ENCODE measurements at regions not wholly inside any gene's neighbourhood (a gene's known extent, or its start where the extent isn't known, plus 50 kb on each side); places are given as distances from the start of the nearest gene placed in this dataset.

DNA sequence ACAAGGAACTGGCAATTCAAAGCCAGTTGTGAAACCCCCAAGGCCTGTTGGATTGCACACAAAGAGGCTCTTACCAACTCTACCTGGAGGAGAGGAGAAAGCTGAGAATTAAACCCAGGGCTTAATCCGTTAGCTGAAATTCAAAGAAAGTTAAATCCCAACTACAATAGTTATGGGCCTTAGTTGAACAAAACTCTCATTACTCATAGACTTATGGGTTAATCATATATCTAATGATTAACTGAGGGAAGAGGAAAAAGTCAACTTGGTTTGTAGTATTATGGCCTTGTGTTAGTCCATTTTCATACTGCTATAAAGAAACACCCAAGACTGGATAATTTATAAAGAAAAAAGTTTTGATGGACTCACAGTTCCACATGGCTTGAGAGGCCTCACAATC lies 838.2 kb upstream of the ADGRL2 start:
- DNase-seq (ENCODE audit: extremely low read depth, insufficient read length): no peak
- H3K27me3 ChIP-seq (replicated peaks; ENCODE audit: control insufficient read depth, insufficient read depth, low read length): no peaks in the 10 kb centered on the region
- no peaks in the 10 kb centered on the region for H3K36me3 ChIP-seq (ENCODE audit: control insufficient read depth, insufficient read depth, low read length)
- TF ChIP-seq, protein P1, sequence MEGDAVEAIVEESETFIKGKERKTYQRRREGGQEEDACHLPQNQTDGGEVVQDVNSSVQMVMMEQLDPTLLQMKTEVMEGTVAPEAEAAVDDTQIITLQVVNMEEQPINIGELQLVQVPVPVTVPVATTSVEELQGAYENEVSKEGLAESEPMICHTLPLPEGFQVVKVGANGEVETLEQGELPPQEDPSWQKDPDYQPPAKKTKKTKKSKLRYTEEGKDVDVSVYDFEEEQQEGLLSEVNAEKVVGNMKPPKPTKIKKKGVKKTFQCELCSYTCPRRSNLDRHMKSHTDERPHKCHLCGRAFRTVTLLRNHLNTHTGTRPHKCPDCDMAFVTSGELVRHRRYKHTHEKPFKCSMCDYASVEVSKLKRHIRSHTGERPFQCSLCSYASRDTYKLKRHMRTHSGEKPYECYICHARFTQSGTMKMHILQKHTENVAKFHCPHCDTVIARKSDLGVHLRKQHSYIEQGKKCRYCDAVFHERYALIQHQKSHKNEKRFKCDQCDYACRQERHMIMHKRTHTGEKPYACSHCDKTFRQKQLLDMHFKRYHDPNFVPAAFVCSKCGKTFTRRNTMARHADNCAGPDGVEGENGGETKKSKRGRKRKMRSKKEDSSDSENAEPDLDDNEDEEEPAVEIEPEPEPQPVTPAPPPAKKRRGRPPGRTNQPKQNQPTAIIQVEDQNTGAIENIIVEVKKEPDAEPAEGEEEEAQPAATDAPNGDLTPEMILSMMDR (IDR thresholded peaks at IDR 0.05; ENCODE audit: insufficient read depth, low read length, poor library complexity, severe bottlenecking): no peak
- H3K4me3 ChIP-seq (replicated peaks; ENCODE audit: low read depth, low read length): no peak overlapping the region

DNA sequence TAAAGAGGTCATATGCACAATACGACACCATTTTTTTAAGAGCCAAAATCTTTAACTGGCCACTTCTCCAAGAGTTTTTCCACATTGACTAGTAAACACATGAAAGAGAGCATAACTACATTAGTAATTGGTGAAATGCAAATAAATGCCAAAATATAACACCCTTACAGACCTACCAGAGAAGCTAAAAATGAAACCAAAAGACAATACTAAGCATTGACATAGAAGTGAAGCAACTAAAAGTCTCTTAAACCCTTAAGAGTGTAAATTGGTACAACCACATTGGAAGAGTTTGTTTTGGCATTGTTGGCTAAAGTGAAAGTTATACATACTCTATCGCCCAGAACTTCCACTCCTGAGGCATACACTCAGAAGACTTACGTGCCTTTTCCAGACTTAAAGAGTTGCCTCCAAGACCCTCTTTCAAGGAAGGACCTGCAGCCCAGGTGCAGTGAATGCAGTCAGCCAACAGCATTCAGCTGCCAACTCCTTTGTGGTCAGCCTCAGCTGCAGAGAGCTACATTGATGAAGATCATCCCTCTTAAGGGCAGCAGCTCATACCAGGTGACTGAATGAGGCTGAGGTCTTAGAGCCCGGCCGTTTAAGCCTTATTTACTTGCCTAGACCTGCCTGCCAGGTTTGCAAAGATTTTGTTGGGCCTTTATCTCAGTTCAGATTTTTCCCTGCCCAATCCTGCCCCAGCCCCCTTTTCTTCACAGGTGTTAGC lies 839.1 kb upstream of the ADGRL2 start:
- TF ChIP-seq, protein P1 (IDR thresholded peaks at IDR 0.05; ENCODE audit: insufficient read depth, low read length, poor library complexity, severe bottlenecking): no peak
- no peaks in the 10 kb centered on the region for H3K27me3 ChIP-seq (replicated peaks; ENCODE audit: control insufficient read depth, insufficient read depth, low read length)

DNA sequence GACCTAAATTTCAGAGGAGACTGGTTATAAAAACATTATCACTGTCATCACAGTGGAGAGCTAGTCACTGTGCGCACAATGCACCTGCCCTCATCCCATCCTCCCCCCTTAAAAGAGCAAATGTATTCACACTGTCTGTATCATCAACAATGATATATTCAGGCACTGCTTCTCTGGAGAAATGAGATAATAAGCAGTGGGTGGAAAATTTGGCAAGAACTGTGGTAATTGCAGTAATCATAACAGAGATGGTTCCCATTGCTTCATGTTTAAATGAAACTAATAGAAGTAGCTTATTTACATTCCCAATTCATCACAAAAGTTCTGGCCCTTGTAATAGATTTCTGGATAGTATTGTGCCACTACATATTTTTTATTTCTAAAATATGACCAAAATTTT lies 867.4 kb upstream of the ADGRL2 start:
- Histone ChIP-seq H3K4me3 (replicated peaks; ENCODE audit: low read depth, low read length) (no peak overlapping the region), H3K36me3 (ENCODE audit: control insufficient read depth, insufficient read depth, low read length) (no peaks in the 10 kb centered on the region), H3K27me3 (replicated peaks; ENCODE audit: control insufficient read depth, insufficient read depth, low read length) (no peaks in the 10 kb centered on the region)
- no peak for DNase-seq (ENCODE audit: extremely low read depth, insufficient read length)
- TF ChIP-seq, protein P1 (IDR thresholded peaks at IDR 0.05; ENCODE audit: insufficient read depth, low read length, poor library complexity, severe bottlenecking): no peak

More for the DNA sequence above, 839.1 kb upstream of the ADGRL2 start:
- DNase-seq (ENCODE audit: extremely low read depth, insufficient read length): no peak
- no peak overlapping the region for H3K4me3 ChIP-seq (replicated peaks; ENCODE audit: low read depth, low read length)
- H3K36me3 ChIP-seq (ENCODE audit: control insufficient read depth, insufficient read depth, low read length): no peaks in the 10 kb centered on the region

DNA sequence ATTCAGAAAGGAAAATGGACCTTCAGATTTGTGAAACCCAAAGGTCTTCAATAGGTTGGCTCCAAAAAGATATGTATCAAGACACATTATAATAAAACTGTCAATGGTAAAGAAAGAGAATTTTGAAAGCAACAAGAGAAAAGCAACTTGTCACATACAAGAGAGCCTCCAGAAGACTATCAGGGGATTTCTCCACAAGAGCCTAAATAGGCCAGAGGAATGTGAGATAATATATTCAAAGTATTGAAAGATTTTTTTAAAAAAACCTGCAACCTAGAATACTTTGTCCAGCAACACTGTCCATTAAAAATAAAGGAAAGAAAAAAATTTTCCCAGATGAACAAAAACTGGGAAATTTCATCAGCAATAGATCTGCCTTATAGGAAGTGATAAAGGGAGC lies 869.6 kb upstream of the ADGRL2 start:
- TF ChIP-seq, protein P1 (IDR thresholded peaks at IDR 0.05; ENCODE audit: insufficient read depth, low read length, poor library complexity, severe bottlenecking): no peak

DNA sequence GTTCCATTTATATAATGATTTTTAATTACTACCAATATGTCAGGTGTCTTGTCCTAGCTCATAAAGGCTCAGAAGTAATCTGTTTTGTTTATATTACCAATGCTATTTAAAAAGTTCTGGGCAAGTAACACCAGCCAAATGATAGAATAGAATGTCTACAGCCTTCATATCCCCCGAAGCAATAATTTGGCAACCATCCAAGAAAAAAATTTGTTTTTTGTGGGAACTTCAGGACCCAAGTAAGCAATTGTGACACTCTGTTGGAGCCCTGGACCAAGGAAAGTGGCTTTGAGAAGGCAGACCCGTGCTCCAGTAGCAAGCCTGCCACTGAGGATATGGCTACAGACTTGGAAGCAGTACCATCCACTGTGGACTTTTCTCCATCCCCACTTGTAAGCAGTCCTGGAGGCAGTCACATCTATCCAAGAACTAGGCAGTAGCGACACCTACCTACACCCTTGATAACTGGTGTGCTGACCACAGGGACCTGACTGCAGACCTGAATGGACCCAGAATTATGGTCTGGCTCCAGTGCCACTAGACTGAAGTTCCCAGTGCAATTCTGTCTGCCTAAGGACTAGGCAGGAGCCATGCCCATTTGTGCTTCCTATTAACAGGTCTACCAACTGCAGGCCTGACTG lies 870.7 kb upstream of the ADGRL2 start:
- TF ChIP-seq, protein P1 (IDR thresholded peaks at IDR 0.05; ENCODE audit: insufficient read depth, low read length, poor library complexity, severe bottlenecking): no peak
- H3K36me3 ChIP-seq (ENCODE audit: control insufficient read depth, insufficient read depth, low read length): no peaks in the 10 kb centered on the region
- DNase-seq (ENCODE audit: extremely low read depth, insufficient read length): no peak
- H3K4me3 ChIP-seq (replicated peaks; ENCODE audit: low read depth, low read length): no peak overlapping the region
- no peaks in the 10 kb centered on the region for H3K27me3 ChIP-seq (replicated peaks; ENCODE audit: control insufficient read depth, insufficient read depth, low read length)

More for the DNA sequence above, 869.6 kb upstream of the ADGRL2 start:
- Histone ChIP-seq H3K4me3 (replicated peaks; ENCODE audit: low read depth, low read length) (no peak overlapping the region), H3K27me3 (replicated peaks; ENCODE audit: control insufficient read depth, insufficient read depth, low read length) (no peaks in the 10 kb centered on the region), H3K36me3 (ENCODE audit: control insufficient read depth, insufficient read depth, low read length) (no peaks in the 10 kb centered on the region)
- no peak for DNase-seq (ENCODE audit: extremely low read depth, insufficient read length)

All from GM06990 (cell line).